Suppressor macrophage treated with lipopolysaccharide for 4 hours (primary cell): ENCODE measurements at regions not wholly inside any gene's neighbourhood (a gene's known extent, or its start where the extent isn't known, plus 50 kb on each side); places are given as distances from the start of the nearest gene placed in this dataset.

ENCODE experiments used
- DNase-seq: peaks from one replicate; pipeline ENCODE4 v3.0.0-alpha.2; 2020

GRCh38 chr20:12305188-12305950 lies 387.7 kb downstream of the BTBD3 start:
- no peak for DNase-seq

GRCh38 chr20:12306107-12306506 lies 388.4 kb downstream of the BTBD3 start:
- DNase-seq, result no peak

DNA sequence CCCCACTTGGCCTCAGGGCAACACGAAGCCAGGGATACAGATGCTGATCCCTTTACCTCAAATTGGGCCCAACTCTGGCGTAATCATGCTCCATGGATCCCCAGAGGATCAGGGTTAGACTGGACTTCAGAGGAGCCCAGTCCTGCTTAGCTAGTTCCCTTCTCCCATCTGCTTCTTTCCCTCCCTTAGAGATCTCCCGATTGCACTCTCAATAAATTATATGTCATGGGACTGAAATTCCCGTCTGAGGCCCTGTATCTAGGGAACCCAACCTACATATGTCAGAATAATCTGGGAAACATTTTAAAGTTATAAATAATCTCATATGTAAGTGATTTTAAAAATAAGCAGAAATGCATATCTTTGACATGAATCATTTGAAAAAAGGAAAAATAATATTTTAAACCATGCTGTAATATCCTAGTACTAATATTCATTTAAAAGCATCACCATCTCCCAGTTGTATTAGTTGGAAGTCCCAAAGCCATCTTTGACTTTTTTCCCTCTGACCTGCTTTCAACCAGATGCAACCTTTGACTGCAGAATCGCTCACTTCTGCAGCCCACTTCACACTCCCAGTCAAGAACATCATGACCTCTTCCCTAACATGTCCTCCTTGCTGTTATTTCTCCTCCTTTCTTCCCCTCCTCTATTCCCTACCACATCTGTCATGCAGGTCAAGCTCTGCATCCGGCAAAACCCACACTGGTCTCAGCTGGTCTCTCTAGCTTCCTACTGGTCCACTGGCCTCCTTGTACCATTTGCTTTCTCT lies 393.6 kb downstream of the BTBD3 start:
- DNase-seq, result no peak

- DNase-seq, result no peak
Measured at GRCh38 chr20:12315652-12316051, 398.0 kb downstream of the BTBD3 start.

- no peak for DNase-seq
Measured at GRCh38 chr20:12316794-12317193, 399.1 kb downstream of the BTBD3 start.

GRCh38 chr20:12317433-12317832 lies 399.7 kb downstream of the BTBD3 start:
- no peak for DNase-seq

GRCh38 chr20:12318043-12318442 lies 400.4 kb downstream of the BTBD3 start:
- no peak for DNase-seq

DNA sequence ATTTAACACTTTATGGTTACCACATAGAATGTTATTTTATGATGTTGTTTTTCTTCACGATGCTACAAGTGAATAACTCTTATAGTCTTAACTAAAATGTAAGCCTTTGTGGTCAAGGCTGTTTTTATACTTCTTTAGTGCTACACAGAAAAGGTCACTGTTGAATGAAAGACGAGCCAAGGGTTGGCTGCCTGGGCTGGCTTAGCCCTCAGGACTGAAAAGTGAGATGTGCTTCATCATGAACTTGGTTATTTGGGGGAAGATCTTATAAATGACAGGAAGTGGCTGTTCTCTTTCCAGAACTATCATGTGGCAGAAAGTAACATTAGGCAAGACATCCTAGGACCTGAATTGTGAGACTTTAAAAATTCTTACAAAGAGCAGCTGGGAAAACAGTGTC lies 404.0 kb downstream of the BTBD3 start:
- DNase-seq, result no peak

DNA sequence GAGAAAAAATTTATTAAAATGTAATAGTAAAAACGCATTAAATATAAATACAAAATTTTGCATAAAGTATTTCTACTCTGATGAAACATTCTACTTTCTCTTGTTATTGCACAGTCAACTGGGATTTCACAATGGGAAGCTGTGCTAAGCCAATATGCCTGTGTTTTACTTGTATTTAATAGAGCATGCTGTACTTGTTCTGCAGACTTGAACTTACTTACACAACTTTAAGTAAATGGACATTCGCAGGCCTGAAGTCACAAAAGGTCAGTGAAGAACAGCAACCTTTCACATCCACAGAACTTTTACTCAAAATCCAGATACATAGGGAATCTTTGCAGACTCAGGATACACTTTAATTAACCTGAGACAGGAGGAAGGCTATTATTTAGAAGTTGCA lies 409.5 kb downstream of the BTBD3 start:
- DNase-seq, result no peak

DNA sequence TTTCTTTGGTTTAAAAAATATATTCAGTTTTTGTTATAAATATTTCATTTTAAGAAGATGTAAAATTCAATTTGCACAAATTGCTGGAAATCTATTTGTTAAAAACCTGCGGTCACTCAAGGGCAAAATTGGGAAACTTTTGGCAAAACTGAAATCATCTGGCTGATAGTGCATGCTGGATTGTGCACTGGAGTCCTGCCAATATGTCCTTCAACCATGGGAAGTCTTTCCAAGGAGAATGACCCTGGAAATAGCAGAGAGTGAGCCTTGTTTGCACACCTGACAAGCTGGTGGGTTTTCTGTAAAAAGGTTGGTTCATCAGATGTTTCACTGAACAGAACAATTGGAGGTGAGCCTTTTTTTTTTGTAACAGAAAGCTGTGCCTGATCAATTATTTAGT lies 413.5 kb downstream of the BTBD3 start:
- no peak for DNase-seq

DNA sequence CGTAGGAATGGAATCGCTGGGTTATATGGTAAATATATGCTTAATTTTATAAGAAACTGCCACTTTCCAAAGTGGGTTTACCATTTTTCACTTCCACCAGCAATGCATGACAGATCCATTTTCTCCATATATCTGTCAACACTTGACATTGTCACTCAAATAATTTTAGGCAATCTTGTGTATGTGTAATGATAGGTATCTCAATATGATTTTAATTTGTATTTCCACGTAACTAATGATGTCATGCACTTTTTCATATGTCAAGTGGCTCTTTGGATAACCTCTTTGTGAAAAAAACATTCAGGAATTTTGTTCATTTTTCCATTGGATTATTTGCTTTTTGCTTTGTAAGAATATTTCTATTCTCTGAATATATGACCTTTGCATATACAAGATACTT lies 419.9 kb downstream of the BTBD3 start:
- DNase-seq, result no peak

DNA sequence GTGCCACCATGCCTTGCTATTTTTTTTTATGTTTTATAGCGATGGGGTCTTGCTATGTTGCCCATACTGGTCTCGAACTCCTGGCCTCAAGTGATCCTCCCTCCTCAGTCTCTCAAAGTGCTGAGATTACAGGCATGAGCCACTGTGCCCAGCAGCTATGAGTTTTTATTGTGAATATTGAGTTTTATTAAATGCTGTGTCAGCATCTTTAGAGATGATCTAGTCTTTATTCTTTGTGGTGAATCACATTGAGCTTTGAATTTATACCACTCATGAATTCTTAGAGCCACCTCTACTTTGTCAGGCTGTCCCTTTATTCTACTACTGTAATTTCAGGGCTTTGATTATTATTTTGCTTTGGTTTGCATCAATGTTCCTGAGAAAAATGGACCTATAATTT lies 428.3 kb downstream of the BTBD3 start:
- DNase-seq, result no peak

DNA sequence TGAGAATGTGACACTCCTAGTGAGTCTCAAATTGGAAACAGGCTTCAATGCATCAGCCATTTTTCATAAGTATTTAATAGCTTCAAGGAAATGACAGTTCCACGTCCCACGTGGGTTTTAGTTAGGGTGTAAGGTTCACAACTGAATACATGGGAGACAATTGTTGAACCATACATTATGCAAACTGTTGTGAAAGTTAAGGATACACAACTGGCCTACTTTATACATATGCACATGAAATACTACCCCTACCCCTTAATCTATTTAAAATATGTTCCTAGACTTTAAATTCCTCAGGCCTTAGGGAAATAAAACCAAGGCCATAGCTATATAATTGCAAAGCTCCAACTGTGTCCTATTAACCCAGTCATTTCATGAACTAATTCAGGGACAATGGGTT lies 436.1 kb downstream of the BTBD3 start:
- DNase-seq, result no peak

GRCh38 chr20:12354725-12355124 lies 437.0 kb downstream of the BTBD3 start:
- DNase-seq, result no peak

GRCh38 chr20:12355185-12355584 lies 437.5 kb downstream of the BTBD3 start:
- no peak for DNase-seq

- DNase-seq, result no peak
Measured at GRCh38 chr20:12358006-12358654, 440.4 kb downstream of the BTBD3 start.

- no peak for DNase-seq
Measured at GRCh38 chr20:12358655-12359009, 440.9 kb downstream of the BTBD3 start.

DNA sequence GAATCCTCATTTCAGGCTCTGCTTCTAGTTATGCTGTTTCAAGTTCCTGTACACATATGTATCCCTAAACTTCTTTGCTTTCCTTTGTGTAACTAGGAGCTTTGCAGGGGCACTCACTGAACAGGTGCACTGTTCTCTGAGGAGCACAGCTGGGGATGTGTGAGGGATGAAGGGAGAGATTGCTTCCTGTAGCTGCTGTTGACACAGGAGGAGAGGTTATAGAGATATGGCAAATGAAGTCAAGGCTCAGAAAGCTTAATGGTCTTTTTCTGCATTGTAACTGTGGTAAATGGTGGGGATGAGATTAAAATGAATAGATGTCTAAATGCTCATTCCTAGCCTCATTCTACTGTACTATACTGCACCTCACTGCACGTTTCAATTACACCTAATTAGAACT lies 454.3 kb downstream of the BTBD3 start:
- no peak for DNase-seq

- no peak for DNase-seq
Measured at GRCh38 chr20:12372557-12372956, 454.9 kb downstream of the BTBD3 start.

GRCh38 chr20:12375967-12376366 lies 458.3 kb downstream of the BTBD3 start:
- DNase-seq, result no peak

DNA sequence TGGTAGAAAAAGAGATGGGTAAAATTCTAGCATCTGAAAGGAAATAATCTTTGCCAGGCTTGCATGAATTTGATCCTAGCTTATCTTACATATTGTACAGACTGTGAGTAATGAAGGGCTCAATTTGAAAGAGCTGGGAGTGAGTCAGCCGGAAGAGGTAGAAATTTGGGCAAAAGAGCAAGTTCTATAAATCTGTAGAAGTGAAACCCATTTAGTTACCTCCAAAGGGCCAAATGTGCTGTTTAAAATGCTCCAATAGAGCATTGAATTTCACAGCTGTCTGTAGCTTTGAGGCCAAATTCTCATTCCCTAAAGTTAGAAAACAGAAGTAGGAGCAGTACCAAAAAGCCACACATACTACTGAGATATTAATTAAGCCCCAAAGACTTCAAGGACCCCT lies 466.1 kb downstream of the BTBD3 start:
- no peak for DNase-seq

DNA sequence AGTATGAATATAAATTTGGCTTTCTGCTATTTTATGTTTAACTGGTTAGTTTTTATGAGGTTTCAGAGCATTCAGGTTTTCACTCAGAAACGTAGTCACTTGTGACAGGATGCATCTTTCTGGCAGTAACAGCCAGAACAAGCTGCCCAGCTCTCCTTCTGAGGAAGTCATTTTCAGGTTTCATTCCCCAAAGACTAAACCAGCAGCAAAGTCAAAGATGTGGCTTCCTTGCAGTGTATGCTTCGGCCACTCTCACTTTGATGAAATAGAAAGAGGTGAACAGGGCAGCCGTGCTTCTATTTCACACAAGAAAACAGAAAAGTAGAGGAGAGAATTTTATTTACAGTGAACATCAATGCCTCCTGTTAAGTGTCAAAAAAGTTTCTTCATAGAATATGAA lies 469.1 kb downstream of the BTBD3 start:
- DNase-seq, result no peak

GRCh38 chr20:12391099-12391498 lies 473.4 kb downstream of the BTBD3 start:
- DNase-seq, result no peak

DNA sequence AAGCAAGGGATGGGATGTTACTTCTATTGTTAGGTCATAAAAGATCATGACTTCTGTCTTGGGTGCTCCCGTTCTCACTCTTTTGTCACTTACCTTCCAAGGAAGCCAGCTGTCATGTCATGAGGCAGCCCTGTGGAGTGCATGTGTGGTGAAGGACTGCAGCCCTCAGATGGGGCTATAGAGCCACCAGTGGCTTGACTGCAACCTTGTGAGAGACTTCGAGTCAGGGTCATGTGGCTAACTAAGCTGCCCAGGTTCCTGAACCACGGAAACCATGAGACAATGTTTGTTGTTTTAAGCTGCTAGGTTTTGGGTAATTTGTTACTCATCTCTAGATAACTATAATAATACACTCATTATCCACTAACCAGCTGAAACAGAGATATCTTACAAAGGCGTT lies 477.1 kb downstream of the BTBD3 start:
- no peak for DNase-seq
